ENCODE measurements at regions not wholly inside any gene's neighbourhood (a gene's known extent, or its start where the extent isn't known, plus 50 kb on each side); places are given as distances from the start of the nearest gene placed in this dataset.

DNA sequence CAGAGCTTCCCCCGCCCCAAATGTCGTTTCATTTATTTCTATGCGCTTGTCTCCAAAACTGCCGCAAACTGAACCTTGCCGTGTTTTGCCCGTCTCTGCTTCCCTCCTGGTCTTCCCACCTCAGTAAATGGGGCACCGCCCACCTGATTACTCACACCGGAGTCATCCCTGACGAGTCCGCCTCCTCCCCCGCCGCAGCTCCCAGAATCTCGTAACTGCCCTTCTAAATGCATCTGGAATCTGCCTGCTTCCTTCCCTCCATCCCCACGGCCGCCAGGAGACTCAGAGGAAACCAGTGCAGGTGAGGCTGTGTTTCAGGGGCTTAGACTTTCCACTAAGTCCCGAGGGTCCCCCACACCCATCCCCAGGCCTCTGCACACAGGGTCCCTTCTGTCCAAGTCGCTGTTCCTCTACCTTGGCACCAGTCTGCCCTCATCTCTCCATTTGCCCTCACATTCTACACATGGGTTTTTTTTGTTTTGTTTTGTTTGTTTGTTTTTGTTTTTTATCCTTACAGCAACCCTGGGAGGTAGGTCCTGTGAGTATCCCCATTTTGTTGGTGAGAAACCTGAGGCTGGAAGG, 62.6 kb upstream of the PHF21B start:
- TF ChIP-seq, protein P1, sequence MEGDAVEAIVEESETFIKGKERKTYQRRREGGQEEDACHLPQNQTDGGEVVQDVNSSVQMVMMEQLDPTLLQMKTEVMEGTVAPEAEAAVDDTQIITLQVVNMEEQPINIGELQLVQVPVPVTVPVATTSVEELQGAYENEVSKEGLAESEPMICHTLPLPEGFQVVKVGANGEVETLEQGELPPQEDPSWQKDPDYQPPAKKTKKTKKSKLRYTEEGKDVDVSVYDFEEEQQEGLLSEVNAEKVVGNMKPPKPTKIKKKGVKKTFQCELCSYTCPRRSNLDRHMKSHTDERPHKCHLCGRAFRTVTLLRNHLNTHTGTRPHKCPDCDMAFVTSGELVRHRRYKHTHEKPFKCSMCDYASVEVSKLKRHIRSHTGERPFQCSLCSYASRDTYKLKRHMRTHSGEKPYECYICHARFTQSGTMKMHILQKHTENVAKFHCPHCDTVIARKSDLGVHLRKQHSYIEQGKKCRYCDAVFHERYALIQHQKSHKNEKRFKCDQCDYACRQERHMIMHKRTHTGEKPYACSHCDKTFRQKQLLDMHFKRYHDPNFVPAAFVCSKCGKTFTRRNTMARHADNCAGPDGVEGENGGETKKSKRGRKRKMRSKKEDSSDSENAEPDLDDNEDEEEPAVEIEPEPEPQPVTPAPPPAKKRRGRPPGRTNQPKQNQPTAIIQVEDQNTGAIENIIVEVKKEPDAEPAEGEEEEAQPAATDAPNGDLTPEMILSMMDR (IDR thresholded peaks at IDR 0.05; ENCODE audit: poor library complexity) = no peak
- no peak for TF ChIP-seq EZH2 (IDR thresholded peaks at IDR 0.05; ENCODE audit: borderline replicate concordance)

Measured in hepatocyte (in vitro differentiated cells).